Stomach (tissue), 8 donors: ENCODE measurements at regions not wholly inside any gene's neighbourhood (a gene's known extent, or its start where the extent isn't known, plus 50 kb on each side); places are given as distances from the start of the nearest gene placed in this dataset.
"Not testable (repeated sequence)": the region's sequence is repeated elsewhere in the genome, so short reads cannot be mapped to it uniquely, and the experiment has no call there.

Source experiments
- DNase-seq, 2 donors: peaks; one replicate each; pipeline versions ENCODE4 v3.0.0 to v3.0.0-alpha.2; 2013 to 2019
- H3K27ac ChIP-seq, 5 donors: fragments of 200-600 bp in 4 of 5; sonication (generic) in 4 of 5; one replicate each; pipeline ENCODE4 v1.5.1; 2013 to 2019; ENCODE audit warnings: mild to moderate bottlenecking in 1 of 5, moderate library complexity in 1 of 5
- H3K27me3 ChIP-seq, 3 donors: fragments of 200-600 bp; sonication (generic); one replicate each; pipeline ENCODE4 v1.5.1; 2017 to 2019; ENCODE audit warnings: mixed run types in 1 of 3
- H3K36me3 ChIP-seq, 4 donors: fragments of 200-600 bp; sonication (generic); 1 replicate in 3 of 4; 2 replicates in 1 of 4; pipeline ENCODE4 v1.5.1; 2016 to 2019
- H3K4me1 ChIP-seq, 4 donors: fragments of 200-600 bp; sonication (generic); one replicate each; pipeline ENCODE4 v1.5.1; 2016 to 2019
- H3K4me3 ChIP-seq, 4 donors: fragments of 200-600 bp; sonication (generic) in 3 of 4; one replicate each; pipeline ENCODE4 v1.5.1; 2016 to 2019; ENCODE audit warnings: mild to moderate bottlenecking in 1 of 4
- H3K9me3 ChIP-seq, 4 donors: fragments of 200-600 bp; sonication (generic); one replicate each; pipeline ENCODE4 v1.5.1; 2016 to 2019
- EP300 ChIP-seq: sonication (generic); formaldehyde crosslinking; IDR thresholded peaks from one replicate; pipeline ENCODE4 v1.6.1; 2017; ENCODE audit warnings: antibody characterized with exemption
- POLR2A ChIP-seq, 4 donors: fragments of 450-650 bp; IDR thresholded peaks; one replicate each; pipeline ENCODE4 v1.6.1; 2016; ENCODE audit warnings: antibody characterized with exemption in 4 of 4, control low read depth in 2 of 4, mild to moderate bottlenecking in 1 of 4, moderate library complexity in 1 of 4
- POLR2AphosphoS5 ChIP-seq, 3 donors: sonication (generic); formaldehyde crosslinking; IDR thresholded peaks; one replicate each; pipeline ENCODE4 v1.6.1; 2016; ENCODE audit warnings: antibody characterized with exemption in 3 of 3
- WGBS, 5 donors: extraction: QIAGEN DNeasy Blood & Tissue Kit in 3 of 5; methylation state at CpG; one replicate each; pipeline versions ENCODE4 v1.1.5 to v1.1.7; 2013 to 2018; 5-methylcytosine and 5-hydroxymethylcytosine counted together
- intact Hi-C: fragments of 100-400 bp; cut with DNase I; formaldehyde crosslinking; loops from one replicate; pipeline ENCODE4 v1.15.1; 2023; ENCODE audit warnings: low total_unique reads
- TF ChIP-seq, protein P1 (sequence below), 7 experiments: fragments of 450-650 bp in 4 of 7; fragments of 200-600 bp in 3 of 7; sonication (generic) in 3 of 7; IDR thresholded peaks; one replicate each; pipeline ENCODE4 v1.5.1; 2016 to 2019; ENCODE audit warnings: antibody characterized with exemption in 7 of 7, control low read depth in 2 of 7, mild to moderate bottlenecking in 1 of 7
- donor health status: healthy with polysubstance abuse.
- donor health status: Bipolar disorder and iron deficiency.
- donor health status: healthy.

DNA sequence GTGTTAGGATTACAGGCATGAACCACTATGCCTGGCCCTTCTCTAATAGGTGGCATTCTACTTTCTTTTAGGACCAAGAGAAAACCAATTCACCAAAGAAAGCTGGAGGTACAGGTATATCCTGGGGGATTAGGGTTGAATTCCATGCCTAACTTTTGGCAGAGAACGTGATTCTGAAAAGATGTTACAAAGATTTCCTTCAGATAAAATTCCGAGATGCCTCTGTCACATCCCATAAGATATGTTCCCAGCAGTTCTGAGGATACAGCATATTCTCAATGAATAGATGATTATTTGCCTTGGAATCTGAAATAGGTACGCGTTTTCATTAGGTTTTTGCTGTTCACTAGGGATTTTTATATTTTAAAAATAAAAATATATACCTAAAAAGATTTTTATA, 111.9 kb upstream of the KRAS start:
- H3K4me3 ChIP-seq, result no peak overlapping the region
- H3K27me3 ChIP-seq, result no peaks in the 10 kb centered on the region
- H3K36me3 ChIP-seq, result no peaks in the 10 kb centered on the region
- no peak for DNase-seq
- no peaks in the 10 kb centered on the region for H3K9me3 ChIP-seq
- TF ChIP-seq, protein P1, sequence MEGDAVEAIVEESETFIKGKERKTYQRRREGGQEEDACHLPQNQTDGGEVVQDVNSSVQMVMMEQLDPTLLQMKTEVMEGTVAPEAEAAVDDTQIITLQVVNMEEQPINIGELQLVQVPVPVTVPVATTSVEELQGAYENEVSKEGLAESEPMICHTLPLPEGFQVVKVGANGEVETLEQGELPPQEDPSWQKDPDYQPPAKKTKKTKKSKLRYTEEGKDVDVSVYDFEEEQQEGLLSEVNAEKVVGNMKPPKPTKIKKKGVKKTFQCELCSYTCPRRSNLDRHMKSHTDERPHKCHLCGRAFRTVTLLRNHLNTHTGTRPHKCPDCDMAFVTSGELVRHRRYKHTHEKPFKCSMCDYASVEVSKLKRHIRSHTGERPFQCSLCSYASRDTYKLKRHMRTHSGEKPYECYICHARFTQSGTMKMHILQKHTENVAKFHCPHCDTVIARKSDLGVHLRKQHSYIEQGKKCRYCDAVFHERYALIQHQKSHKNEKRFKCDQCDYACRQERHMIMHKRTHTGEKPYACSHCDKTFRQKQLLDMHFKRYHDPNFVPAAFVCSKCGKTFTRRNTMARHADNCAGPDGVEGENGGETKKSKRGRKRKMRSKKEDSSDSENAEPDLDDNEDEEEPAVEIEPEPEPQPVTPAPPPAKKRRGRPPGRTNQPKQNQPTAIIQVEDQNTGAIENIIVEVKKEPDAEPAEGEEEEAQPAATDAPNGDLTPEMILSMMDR (IDR thresholded peaks at IDR 0.05), result no peak
- TF ChIP-seq EP300 (no peak), POLR2A (IDR thresholded peaks at IDR 0.05) (no peak), POLR2AphosphoS5 (IDR thresholded peaks at IDR 0.05) (no peak)
- WGBS, 5 donors, result 95 to 97% (median 96%) methylated on average over 4 of the region's 4 CpGs
- peaks cover 0 to 10% (median 0%) of the 10 kb centered on the region in 4 donors for H3K4me1 ChIP-seq
- intact Hi-C loops, result no loop called here
- no peak overlapping the region for H3K27ac ChIP-seq

- no peaks in the 10 kb centered on the region for H3K36me3 ChIP-seq
- TF ChIP-seq POLR2A (IDR thresholded peaks at IDR 0.05) (no peak), EP300 (no peak), POLR2AphosphoS5 (IDR thresholded peaks at IDR 0.05) (no peak)
- TF ChIP-seq, protein P1 (IDR thresholded peaks at IDR 0.05), result no peak
- no peak for DNase-seq
- intact Hi-C loops, result no loop called here
- H3K27ac ChIP-seq, result no peak overlapping the region
- 53 to 73% (median 63%) methylated on average over 2 of the region's 2 CpGs for WGBS, 5 donors
- no peaks in the 10 kb centered on the region for H3K27me3 ChIP-seq
- H3K4me1 ChIP-seq, result peaks cover 0 to 10% (median 0%) of the 10 kb centered on the region in 4 donors
- H3K4me3 ChIP-seq, result no peak overlapping the region
- H3K9me3 ChIP-seq, result no peaks in the 10 kb centered on the region
Observed at GRCh38 chr12:25361511-25361910, 110.8 kb upstream of the KRAS start.

GRCh38 chr12:25357595-25357994, 106.9 kb upstream of the KRAS start:
- 74 to 87% (median 82%) methylated on average over 2 of the region's 2 CpGs for WGBS, 5 donors
- no peaks in the 10 kb centered on the region for H3K4me1 ChIP-seq
- no peak overlapping the region for H3K4me3 ChIP-seq
- H3K36me3 ChIP-seq, result no peaks in the 10 kb centered on the region
- TF ChIP-seq POLR2A (IDR thresholded peaks at IDR 0.05) (no peak), POLR2AphosphoS5 (IDR thresholded peaks at IDR 0.05) (no peak), EP300 (no peak)
- TF ChIP-seq, protein P1 (IDR thresholded peaks at IDR 0.05), result no peak
- no peak overlapping the region for H3K27ac ChIP-seq
- DNase-seq, result no peak
- no peaks in the 10 kb centered on the region for H3K27me3 ChIP-seq
- intact Hi-C loops, result no loop called here
- H3K9me3 ChIP-seq, result no peaks in the 10 kb centered on the region

DNA sequence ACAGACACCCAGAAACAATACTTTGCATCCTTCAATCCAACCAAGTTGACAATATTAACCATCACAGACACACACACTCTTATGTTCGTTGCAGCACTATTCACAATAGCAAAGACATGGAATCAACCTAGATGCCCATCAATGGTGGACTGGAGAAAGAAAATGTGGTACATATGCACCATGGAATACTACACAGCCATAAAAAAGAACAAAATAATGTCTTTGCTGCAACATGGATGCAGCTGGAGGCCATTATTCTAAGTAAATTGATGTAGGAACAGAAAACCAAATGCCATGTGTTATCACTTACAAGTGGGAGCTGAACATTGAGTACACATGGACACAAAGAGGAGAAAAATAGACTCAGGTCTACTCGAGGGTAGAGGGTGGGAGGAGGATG, 102.2 kb upstream of the KRAS start:
- DNase-seq, H3K4me1 ChIP-seq, H3K27ac ChIP-seq, H3K27me3 ChIP-seq, H3K9me3 ChIP-seq, H3K4me3 ChIP-seq, H3K36me3 ChIP-seq, intact Hi-C loops: not testable (repeated sequence)
- WGBS, 5 donors, result 71 to 83% (median 75%) methylated on average over 2 of the region's 2 CpGs

DNA sequence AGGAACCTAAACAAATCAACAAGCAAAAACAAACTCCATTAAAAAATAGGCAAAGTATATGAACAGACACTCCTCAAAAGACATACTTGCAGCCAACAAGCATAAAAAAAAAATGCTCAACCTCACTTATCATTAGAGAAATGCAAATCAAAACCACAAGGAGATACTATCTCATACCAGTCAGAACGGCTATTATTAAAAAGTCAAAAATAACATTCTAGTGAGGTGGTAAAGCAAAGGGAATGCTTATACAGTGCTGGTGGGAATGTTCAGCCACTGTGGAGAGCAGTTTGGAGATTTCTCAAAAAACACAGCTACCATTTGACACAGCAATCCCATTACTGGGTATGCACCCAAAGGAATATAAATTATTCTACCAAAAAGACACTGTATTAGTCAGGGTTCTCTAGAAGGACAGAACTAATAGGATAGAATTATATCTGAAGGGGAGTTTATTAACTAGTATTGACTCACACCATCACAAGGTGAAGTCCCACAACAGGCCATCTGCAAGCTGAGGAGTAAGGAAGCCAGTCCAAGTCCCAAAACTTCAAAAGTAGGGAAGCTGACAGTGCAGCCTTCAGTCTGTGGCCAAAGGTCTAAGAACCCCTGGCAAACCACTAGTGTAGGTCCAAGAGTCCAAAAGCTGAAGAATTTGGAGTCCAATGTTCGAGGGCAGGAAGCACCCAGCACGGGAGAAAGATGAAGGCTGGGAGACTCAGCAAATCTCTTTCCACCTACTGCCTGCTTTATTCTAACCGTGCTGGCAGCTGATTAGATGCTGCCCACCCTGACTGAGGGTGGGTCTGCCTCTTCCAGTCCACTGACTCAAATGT, 101.6 kb upstream of the KRAS start:
- H3K9me3 ChIP-seq, result no peaks in the 10 kb centered on the region
- H3K4me1 ChIP-seq, result no peaks in the 10 kb centered on the region
- H3K4me3 ChIP-seq, result no peak overlapping the region
- no peak overlapping the region for H3K27ac ChIP-seq
- intact Hi-C loops, result no loop called here
- TF ChIP-seq EP300 (no peak), POLR2AphosphoS5 (IDR thresholded peaks at IDR 0.05) (no peak), POLR2A (IDR thresholded peaks at IDR 0.05) (no peak)
- TF ChIP-seq, protein P1 (IDR thresholded peaks at IDR 0.05), result no peak
- H3K36me3 ChIP-seq, result no peaks in the 10 kb centered on the region
- 70 to 77% (median 74%) methylated on average over 4 of the region's 4 CpGs for WGBS, 5 donors
- DNase-seq, result no peak
- H3K27me3 ChIP-seq, result no peaks in the 10 kb centered on the region
